Activated CD8-positive, alpha-beta memory T cell treated with anti-CD3 and anti-CD28 coated beads for 48 hours (primary cell): ENCODE measurements at regions not wholly inside any gene's neighbourhood (a gene's known extent, or its start where the extent isn't known, plus 50 kb on each side); places are given as distances from the start of the nearest gene placed in this dataset.
A peak's percentile ranks its signal among the peaks of the same experiment; 100 is the strongest.

Experiments used
- DNase-seq, 3 experiments: peaks; one replicate each; pipeline ENCODE4 v3.0.0-alpha.2; 2020; ENCODE audit warnings: low read depth in 2 of 3, low spot score in 2 of 3

DNA sequence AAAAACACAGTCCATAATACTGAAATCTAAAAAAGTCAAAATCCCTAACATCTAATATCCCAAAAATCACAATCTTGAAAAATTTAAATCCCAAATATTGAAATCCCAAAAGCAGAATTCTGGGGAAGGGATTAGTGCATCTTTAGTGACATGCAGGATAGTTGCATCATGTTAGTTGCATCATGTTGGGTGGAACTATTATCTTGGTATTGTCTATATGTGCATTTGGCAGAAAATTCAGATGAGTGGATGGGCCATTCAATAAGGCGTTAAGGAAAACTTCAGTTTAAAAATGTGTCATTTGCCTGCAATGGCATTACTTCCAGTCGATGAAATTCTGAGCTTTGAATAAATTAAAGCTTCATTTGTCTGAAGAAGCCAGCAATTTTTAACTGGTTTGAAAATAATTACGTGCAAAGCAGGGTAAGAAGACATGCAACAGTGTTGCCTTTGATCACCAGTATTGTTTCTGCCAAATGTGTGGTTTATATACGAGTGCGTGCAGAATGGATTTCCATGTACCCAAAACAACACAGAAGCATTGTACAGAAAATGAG is 221.4 kb upstream of the NFE2L3 start:
- DNase-seq = no peak

GRCh38 chr7:25931156-25931555 is 220.8 kb upstream of the NFE2L3 start:
- no peak for DNase-seq

GRCh38 chr7:25933921-25934320 is 218.1 kb upstream of the NFE2L3 start:
- DNase-seq = no peak

DNA sequence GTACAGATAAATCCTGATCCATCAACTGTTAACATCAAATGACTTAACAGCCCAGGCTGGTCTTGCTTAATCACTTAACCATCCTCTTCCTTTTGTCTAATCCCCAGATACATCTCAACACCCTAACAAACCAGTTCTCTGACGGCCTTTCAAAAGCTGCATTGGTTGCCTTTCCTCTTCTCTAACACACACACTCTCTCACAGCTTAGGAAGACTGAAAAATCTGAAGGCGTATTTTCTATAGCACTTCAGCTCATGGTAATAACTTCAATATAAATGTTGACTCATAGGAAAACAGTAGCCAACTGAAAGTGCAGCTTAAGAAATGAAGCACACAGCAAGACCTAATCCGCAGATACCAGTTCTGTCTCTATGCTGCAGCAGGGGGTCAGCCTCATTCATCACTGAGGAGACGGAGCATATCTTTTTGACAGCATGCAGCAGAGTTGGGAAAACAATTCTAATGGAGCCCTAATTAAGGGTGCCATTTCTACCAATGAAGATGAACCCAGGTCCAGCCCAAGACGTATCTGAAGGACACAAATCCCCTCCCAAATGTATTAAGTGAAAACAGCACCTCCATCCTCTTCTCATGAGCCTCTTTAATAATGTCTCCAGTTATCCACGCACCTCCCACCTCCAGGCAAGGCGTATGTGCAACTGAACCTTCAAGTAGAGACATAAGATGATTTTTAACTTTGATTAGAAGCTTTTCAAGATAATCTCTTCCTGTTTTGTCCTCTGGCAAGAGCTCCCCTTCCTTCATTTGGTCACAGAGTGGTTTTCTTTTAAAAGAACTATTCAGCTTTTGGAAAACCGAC is 211.7 kb upstream of the NFE2L3 start:
- no peak for DNase-seq

DNA sequence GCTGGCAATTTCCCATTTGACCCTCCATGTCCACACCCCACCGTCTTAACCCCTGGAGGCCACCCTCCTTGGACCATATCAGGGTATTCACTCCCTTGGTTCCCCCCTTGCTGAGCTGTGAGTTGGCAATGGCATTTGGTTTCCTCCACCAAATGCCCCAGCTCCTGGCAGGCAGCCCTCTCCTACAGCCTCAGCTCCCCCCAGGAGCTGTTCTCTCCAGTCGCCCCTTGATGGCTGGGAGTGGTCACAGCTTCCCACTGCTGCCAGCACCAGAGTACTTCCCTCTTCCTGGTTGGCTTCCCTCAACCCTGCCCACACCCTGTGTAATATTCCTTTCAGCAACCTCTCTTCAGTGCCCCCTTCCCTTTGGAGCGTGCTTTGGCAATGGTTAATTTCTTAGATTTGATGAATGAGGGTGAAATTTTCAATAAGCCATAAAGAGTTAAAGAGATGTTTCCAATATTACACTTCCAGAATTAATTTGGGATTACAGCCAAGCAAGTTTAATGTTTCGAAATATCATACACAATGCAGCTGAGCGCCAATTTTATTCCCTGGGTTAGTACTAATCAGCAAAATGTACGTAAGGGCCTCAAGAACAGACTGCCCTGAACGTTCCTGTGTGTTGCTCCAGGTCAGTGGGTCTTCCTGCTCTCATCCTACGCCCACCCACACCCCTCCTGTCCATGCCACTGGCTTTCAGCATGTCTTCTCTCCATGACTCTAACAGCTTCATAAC is 207.1 kb upstream of the NFE2L3 start:
- DNase-seq = no peak

GRCh38 chr7:25945608-25946007 is 206.4 kb upstream of the NFE2L3 start:
- no peak for DNase-seq

DNA sequence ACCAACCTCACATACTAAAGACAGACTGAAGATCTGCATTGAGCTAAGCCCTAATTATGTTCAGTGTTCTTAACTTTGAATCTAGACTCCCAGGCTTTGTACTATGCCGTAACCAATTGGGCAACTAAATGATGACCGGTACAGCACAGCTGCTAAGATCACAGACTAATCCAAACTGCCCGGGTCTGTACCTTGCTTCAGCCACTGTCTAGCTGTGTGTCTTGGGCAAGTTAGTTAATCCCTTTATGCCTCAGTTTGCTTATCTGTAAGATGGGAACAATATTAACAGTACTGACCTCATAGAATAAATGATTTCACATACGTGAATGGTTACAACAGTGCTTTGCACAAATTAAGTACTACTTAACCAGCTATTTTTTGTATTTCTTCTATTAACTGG is 205.8 kb upstream of the NFE2L3 start:
- no peak for DNase-seq

GRCh38 chr7:25947669-25948516 is 204.1 kb upstream of the NFE2L3 start:
- DNase-seq = no peak

DNA sequence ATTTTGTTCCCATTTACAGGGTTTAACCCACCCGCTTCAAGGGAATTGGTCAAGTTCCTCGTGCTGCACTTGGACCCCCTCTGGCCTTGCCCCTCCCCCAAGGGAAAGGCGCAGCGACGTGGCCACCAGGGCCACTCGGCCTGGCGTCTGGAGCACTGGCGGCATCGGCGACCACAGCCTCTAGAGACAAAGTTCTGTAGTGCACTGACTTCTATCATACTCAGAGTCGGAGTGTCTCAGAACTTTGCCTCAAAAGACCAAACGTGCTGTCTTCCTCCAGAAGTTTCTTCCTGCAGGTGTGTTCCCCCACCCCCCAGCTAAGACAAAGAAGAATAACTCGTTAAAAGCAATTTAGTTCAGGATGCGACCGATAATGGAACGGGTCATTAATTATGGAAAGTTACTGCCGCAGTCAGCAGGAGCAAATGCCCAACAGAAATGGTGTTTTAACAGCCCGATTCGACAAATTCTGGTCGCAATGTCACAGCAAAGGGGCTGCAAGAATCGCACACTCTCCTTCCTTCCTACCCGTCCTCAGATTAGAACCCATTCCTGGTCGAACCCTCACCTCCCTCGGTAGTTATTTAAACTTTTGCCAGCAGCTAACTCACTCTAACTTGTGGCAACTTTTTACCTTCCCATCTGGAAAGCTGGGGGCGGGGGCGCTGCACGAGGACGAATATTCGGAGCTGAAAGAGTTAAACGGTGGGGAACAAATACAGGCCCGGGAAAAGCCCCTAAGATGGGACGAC is 202.1 kb upstream of the NFE2L3 start:
- DNase-seq = no peak

- DNase-seq = peak; percentile 50 to 60 (median 52)
These were observed 201.2 kb upstream of the NFE2L3 start for GRCh38 chr7:25950488-25951413.

- DNase-seq = no peak
These were observed 200.4 kb upstream of the NFE2L3 start for GRCh38 chr7:25951414-25952260.

GRCh38 chr7:25952261-25953057 is 199.5 kb upstream of the NFE2L3 start:
- DNase-seq = no peak

DNA sequence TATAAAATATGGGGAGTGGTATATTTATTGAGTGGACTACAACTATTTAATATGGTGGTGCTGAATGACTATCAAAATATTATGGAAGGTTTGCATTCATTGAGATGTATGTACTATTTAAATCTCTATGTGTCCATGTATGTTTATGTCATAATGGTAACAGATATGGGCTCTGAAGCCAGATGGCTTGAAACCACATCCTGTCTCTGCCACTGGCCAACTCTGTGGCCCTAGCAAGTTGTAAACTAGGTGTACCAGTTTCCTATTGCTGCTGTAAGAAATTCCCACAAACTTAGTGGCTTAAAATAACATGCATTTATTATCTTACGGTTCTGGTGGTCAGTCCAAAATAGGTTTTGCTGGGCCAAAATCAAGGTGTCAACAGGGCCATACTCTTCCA is 198.1 kb upstream of the NFE2L3 start:
- DNase-seq = no peak

DNA sequence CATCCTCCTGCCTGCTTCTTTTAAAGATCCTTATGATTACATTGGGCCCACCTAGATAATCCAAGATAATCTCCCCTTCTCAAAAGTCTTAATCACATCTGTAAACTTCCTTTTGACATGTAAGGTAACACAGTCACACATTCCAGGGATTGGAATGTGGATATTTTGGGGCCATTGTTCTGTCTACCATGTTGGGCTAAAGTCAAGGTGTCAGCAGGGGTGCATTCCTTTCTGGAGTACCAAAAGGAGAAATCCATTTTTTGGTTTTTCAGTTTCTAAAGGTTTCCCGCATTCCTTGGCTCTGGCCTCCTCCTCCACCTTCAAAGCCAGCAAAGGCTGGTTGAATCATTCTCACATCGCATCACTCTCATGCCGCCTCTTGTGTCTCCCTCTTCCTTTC is 197.6 kb upstream of the NFE2L3 start:
- no peak for DNase-seq

DNA sequence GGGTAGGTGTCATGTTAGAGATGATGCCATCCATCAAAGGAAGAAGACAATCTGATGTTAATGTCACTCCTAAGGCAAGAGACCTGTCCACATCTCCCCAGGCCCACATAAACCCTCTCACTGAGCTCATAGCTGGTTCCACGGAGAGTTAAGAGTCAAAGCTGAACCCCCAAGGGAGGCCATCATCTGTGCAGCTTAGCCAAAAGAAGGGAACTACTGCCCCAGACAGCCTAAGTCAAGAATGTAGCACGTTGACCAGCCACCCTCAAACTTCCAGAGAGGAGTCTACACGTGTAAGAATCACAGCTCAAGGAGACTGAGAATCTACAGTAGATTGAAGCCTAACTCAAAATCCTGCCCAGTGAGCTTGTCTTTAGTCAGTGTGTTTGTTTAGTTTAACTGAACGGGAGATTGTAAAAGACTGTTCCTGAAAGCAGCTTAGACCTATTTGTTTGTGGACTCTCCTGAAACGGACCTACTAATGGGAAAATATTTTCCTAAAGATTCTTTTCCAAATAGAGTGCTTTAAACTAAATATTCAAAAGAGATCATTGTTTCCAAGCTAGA is 192.7 kb upstream of the NFE2L3 start:
- no peak for DNase-seq

- DNase-seq = no peak
These were observed 188.3 kb upstream of the NFE2L3 start for GRCh38 chr7:25963733-25964132.

DNA sequence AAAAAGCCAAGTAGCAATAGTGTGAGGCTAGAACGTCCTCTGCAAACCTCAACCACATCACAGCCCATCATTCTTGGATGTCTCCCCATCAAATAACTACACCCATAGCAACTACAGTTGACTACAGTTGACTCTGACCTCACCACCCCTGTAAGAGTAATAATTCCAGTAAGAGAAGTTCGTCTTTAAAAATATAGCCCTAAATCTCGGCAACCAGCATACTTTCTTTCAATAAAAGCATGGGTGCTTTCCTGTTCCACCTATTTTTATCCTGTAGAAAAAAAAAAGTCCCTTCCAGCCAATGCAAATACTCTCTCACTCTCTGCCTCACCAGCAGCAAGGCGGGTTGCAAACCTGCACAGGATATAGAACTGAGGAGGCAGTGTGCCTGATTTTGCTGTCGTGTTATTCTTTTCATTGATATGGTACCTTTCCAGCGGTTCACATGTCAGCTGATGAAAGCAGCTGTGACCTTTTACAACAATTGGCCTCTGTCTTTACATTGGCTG is 187.5 kb upstream of the NFE2L3 start:
- DNase-seq = no peak
